H1 (cell line): ENCODE measurements at regions not wholly inside any gene's neighbourhood (a gene's known extent, or its start where the extent isn't known, plus 50 kb on each side); places are given as distances from the start of the nearest gene placed in this dataset.

ENCODE experiments used
- ASH2L ChIP-seq: fragments of 200-600, 300-600 bp; sonication (generic); IDR thresholded peaks from one replicate; pipeline ENCODE4 v1.7.1; 2017; ENCODE audit warnings: low read length
- CREB1 ChIP-seq: IDR thresholded peaks from 2 replicates; pipeline ENCODE4 v1.6.1; 2012; ENCODE audit warnings: inconsistent platforms
- NRF1 ChIP-seq: IDR thresholded peaks from 2 replicates; pipeline ENCODE4 v1.6.1; 2011; ENCODE audit warnings: mild to moderate bottlenecking, low read depth, low read length, improper control_type of control experiment
- SIN3A ChIP-seq, 2 experiments: IDR thresholded peaks in 1 of 2; conservative IDR thresholded peaks in 1 of 2; 2 replicates each; pipeline ENCODE4 v1.6.1; 2011 to 2012; ENCODE audit warnings: low read length in 2 of 2, improper control_type of control experiment in 1 of 2, low read depth in 1 of 2, mild to moderate bottlenecking in 1 of 2
- TCF12 ChIP-seq: IDR thresholded peaks from 2 replicates; pipeline ENCODE4 v1.6.1; 2011; ENCODE audit warnings: low read depth, mild to moderate bottlenecking, low read length

DNA sequence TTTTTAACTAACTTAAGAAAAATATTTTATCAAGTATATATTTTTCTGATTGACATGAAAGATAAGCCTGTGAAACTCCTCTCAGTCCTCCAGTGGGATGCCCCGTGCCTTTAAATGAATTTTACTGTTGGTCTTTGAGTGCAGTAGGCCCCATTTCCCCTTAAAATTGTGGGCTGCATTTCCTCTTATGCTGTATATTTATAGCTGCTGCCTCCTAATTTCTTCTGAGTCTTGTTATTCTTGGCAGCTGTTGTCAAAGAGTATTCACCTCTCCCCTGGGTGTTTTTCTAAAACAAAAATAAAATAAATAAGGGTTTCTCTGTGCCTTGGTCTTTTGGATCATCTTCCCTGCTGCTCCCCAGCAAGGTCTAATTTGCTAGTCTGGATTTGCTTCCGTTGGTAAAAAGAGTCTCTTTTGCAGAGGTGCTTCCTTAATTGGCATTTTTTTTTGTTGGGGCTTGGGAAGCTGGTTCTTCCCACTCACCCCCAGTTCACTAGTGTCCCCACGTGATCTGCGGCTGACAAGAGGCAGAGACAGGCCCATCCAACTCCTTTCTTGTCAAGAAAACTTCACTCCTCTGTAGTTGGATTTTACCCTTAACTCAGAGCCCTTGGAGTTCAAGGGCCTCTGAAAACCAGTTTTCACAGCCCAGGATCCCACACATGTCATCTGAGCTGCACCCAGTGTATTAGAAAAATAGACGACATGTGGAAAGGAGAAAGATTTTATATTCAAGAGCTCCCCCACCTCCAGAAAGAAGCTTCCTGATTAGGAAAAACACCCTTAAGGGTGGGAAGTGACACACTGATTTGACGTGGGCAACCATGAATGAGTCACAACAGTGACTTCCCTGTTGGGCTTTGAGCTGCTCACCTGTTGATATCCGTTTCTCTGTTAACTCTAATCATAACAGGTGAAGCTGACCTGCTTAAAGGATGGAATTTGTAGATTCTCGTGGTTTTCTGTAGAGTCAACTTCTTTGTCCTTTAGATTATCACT is 431.5 kb downstream of the DCDC2C start (continued):
- TF ChIP-seq ASH2L (no peak), NRF1 (no peak), CREB1 (no peak), TCF12 (no peak), SIN3A (conservative IDR thresholded peaks at IDR 0.05 in 1 of 2, IDR thresholded peaks at IDR 0.05 in 1 of 2; ENCODE audit: low read depth in 1 of 2, low read length in 2 of 2) (no peak)
